ENCODE measurements at regions not wholly inside any gene's neighbourhood (a gene's known extent, or its start where the extent isn't known, plus 50 kb on each side); places are given as distances from the start of the nearest gene placed in this dataset.

- TF ChIP-seq, protein P1, sequence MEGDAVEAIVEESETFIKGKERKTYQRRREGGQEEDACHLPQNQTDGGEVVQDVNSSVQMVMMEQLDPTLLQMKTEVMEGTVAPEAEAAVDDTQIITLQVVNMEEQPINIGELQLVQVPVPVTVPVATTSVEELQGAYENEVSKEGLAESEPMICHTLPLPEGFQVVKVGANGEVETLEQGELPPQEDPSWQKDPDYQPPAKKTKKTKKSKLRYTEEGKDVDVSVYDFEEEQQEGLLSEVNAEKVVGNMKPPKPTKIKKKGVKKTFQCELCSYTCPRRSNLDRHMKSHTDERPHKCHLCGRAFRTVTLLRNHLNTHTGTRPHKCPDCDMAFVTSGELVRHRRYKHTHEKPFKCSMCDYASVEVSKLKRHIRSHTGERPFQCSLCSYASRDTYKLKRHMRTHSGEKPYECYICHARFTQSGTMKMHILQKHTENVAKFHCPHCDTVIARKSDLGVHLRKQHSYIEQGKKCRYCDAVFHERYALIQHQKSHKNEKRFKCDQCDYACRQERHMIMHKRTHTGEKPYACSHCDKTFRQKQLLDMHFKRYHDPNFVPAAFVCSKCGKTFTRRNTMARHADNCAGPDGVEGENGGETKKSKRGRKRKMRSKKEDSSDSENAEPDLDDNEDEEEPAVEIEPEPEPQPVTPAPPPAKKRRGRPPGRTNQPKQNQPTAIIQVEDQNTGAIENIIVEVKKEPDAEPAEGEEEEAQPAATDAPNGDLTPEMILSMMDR (IDR thresholded peaks at IDR 0.05; ENCODE audit: insufficient read depth, missing control alignments), result no peak
- FAIRE-seq (no peak), DNase-seq (ENCODE audit: insufficient read length, low spot score) (no peak)
These were observed 400.5 kb upstream of the TUSC1 start for GRCh38 chr9:26078706-26079105.

DNA sequence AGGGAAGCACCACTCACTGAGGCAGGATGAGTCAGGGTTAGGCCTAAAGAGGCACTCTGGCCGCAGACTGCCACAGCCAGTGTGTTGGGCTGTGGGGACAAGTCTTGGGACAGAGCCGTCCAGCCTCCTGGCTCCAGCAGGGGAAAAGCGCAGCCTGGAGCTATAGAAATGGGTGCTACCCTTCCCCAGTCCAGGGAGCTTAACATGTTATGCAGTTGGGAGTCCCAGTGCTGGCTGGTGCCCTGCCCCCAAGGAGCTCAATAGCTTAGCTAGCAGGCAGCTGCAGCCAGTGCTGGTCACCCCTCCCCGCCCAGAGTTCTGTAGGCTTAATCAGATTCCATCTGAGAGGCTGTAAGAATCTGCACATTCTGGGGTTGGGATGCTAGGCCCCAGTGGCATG lies 399.6 kb upstream of the TUSC1 start:
- no peak for DNase-seq (ENCODE audit: insufficient read length, low spot score)
- TF ChIP-seq, protein P1 (IDR thresholded peaks at IDR 0.05; ENCODE audit: insufficient read depth, missing control alignments), result no peak
- FAIRE-seq, result no peak

DNA sequence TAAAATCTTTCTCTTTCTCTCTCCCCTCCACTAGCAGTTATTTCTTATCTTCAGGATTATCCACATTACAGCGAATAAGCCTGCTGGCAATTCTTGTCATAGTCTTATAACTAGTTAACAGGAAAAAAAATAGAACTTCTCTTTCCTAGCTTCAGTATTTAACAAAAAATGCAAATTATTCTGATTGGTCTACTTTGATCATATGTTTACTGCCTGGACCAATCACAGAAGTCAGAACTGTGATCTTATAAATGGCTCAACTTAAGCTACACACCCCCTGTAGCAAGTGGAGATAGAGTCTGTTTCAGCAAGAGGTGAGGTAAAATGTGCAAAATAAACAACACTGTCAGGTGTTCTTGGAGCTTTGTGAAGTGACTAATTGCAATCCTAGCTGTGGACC lies 389.4 kb upstream of the TUSC1 start:
- TF ChIP-seq, protein P1 (IDR thresholded peaks at IDR 0.05; ENCODE audit: insufficient read depth, missing control alignments), result no peak
- FAIRE-seq, result no peak

DNA sequence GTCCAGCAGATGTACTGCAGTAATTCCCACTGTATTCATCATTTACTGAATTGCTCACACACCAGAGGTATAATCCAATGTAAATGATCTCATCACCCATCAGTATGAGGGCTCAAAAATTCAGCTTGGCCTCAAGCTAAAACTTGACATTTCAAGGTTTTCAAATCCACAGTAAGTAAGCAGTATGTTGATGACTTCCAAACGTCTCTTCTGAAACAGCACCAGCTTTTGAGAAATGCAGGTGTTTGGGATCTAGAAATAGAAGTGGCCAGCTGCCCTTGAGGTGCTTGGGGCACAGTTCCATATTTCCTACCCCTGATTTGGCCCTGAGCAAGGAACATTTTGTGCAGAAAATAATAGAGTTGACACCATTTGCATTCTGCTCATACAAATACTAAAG lies 388.0 kb upstream of the TUSC1 start:
- FAIRE-seq (no peak), DNase-seq (ENCODE audit: insufficient read length, low spot score) (no peak)
- TF ChIP-seq, protein P1 (IDR thresholded peaks at IDR 0.05; ENCODE audit: insufficient read depth, missing control alignments), result no peak

More for the DNA sequence above, 389.4 kb upstream of the TUSC1 start:
- no peak for DNase-seq (ENCODE audit: insufficient read length, low spot score)

DNA sequence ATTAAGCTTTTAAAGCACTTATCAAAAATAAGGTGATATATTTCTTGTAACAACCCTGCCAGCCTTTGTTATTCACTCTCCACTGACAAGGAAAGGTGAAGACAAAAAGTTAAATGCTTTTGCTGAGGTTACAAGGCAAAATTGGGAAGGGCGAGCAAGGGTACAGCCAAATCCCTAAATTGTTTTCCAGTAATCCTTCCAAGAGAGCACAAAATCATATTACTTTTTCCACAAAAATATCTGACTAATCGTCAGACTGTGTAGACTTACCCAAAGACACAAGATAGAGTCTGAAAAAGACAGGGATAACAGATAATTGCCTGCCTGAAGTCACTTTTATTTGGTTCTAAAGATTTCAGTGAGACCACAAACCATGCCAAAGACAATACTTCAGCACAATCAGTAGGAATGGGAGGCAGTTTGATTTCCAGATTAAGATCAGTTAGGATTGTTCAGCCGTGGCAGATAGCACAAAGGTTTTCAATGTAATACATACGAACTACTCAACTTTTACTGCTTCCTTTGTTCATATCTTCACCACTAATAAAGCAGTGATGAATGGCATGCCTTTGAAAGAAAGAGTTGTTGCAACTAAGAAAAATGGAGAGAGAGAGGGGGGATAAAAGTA lies 383.8 kb upstream of the TUSC1 start:
- TF ChIP-seq, protein P1 (IDR thresholded peaks at IDR 0.05; ENCODE audit: insufficient read depth, missing control alignments), result no peak

DNA sequence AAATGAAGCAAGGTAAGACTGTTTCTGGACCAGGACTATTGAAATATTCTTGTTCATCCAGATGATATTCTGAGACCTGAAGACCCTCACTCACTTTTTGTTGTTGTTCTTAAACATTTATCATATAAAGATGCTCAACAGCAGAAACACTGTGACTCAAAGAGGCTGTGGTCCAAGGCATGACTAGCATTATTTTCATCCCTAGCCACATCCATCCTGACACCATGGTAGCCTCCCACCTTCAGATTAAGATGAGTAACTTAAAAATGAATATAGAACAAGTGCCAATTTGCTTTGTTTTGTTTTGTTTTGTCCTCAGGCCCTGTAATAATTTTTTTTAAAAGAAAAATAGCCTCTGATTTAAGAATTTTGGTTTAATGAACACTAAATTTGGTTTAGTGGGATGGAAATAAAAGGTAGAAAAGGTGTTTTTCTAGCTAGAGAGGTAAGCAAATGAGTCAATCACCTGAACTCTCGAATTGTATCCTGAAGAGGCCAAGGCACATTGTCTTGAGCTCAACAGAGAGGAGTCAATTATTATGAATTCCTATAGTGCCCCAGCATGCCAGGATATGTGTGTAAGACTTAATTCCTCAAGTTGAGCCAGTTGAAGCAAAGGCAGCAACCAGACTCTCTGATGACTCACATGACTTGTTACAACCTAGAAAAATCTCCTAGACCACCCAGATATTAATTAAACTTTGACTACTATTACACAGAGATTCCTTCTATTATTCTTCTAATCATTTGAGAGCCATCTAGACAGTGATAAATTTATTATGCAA lies 380.1 kb upstream of the TUSC1 start:
- no peak for DNase-seq (ENCODE audit: insufficient read length, low spot score)
- TF ChIP-seq, protein P1 (IDR thresholded peaks at IDR 0.05; ENCODE audit: insufficient read depth, missing control alignments), result no peak
- no peak for FAIRE-seq

More for the DNA sequence above, 383.8 kb upstream of the TUSC1 start:
- DNase-seq (ENCODE audit: insufficient read length, low spot score) (no peak), FAIRE-seq (no peak)

DNA sequence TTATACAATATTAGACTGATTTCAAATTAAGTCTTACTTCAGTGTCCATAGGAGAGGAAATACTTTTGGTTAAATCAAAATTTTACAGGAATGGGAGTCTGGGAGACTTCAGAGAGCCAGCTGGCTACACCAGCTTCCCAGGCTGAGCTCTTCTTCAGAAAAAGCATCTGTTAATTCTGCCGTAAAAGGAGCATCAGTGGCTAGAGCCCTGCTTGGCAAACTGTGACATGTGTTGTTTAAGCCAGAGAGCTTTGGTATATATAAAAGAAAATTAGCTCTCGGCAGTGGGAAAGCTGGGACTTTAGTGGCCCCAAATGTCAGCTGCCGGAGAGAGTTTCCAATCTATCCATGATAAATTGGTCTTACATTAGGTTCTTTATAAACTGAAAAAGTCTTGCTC lies 378.8 kb upstream of the TUSC1 start:
- FAIRE-seq (no peak), DNase-seq (ENCODE audit: insufficient read length, low spot score) (no peak)
- TF ChIP-seq, protein P1 (IDR thresholded peaks at IDR 0.05; ENCODE audit: insufficient read depth, missing control alignments), result no peak

All from D721Med (cell line).